ENCODE measurements at regions not wholly inside any gene's neighbourhood (a gene's known extent, or its start where the extent isn't known, plus 50 kb on each side); places are given as distances from the start of the nearest gene placed in this dataset.

DNA sequence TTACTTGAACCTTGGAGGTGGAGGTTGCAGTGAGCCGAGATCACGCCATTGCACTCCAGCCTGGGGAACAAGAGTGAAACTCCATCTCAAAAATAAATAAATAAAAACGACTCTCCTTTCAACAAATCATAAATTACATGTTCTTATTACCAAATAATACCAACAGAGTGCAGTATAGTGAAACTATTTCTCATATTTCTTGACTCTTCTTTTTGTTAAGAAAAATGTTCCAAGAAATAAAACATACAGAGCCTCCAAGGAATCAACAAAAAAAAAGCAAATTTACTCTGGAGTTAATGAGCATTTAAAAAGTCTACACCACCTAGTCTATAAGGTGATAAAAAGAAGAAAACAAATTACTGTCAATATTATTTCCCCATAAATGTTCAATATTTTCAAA lies 188.8 kb downstream of the KLF12 start:
- no peak overlapping the region for H3K27ac ChIP-seq
- ChIA-PET CTCF (no interaction called here), POLR2A (ENCODE audit: low non-redundant PET) (no interaction called here)
- DNase-seq (ENCODE audit: low spot score) = no peak
- TF ChIP-seq, protein P1, sequence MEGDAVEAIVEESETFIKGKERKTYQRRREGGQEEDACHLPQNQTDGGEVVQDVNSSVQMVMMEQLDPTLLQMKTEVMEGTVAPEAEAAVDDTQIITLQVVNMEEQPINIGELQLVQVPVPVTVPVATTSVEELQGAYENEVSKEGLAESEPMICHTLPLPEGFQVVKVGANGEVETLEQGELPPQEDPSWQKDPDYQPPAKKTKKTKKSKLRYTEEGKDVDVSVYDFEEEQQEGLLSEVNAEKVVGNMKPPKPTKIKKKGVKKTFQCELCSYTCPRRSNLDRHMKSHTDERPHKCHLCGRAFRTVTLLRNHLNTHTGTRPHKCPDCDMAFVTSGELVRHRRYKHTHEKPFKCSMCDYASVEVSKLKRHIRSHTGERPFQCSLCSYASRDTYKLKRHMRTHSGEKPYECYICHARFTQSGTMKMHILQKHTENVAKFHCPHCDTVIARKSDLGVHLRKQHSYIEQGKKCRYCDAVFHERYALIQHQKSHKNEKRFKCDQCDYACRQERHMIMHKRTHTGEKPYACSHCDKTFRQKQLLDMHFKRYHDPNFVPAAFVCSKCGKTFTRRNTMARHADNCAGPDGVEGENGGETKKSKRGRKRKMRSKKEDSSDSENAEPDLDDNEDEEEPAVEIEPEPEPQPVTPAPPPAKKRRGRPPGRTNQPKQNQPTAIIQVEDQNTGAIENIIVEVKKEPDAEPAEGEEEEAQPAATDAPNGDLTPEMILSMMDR (conservative IDR thresholded peaks at IDR 0.05; ENCODE audit: low read depth) = no peak

DNA sequence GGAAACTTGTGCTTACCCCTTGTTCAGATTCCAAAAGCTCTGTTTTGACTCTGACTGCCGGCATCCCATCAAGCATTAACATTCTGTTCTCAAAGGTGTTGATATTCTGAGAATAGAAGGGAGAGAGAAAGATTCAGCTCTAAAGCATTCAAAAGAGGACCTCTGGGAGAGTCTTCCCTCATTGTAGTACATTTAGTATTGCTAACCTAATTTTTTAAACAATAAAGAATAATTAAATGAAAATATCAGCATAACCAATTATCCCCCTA lies 190.3 kb downstream of the KLF12 start:
- no peak overlapping the region for H3K27ac ChIP-seq
- DNase-seq (ENCODE audit: low spot score) = no peak
- TF ChIP-seq, protein P1 (conservative IDR thresholded peaks at IDR 0.05; ENCODE audit: low read depth) = no peak
- CTCF ChIA-PET = no interaction called here
- POLR2A ChIA-PET (ENCODE audit: low non-redundant PET) = no interaction called here

DNA sequence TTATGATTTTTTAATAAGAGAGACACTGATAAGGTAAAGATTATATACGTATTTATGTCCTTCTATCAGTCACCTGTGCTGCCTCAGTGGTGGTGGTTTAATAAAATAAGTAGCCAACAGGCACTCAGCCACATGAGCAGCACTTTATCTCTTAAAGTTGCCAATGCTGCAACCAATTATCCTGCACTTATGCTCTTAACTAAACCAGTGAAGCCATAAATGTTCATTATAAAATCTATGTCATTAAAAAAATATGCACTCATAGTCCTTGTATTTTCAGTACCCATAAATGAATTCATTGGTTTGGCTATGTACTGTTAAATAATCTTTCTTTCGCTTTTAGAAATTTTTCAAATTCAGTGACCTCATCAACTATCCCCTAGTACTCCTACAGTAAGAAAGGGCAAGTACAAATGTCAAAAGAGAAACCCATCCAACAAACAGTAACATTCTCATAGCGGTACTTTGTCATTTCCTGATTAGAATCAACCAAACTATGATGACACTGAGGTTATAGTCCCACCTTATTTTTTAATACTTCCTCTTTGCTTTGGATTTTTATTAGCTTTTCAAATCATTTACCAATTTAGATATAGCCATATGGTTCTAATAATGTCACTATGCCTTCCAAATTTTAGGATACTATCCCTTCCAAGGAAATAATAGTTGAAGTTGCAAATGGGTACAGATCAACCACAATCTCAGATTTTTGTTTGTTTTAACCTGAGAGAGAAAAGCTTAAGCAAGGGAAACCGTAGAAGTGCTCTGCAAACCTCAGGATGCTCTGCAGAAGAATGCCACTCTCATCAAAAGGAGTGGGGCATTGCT lies 190.9 kb downstream of the KLF12 start:
- POLR2A ChIA-PET (ENCODE audit: low non-redundant PET) = no interaction called here
- CTCF ChIA-PET = no interaction called here
- DNase-seq (ENCODE audit: low spot score) = no peak
- no peak overlapping the region for H3K27ac ChIP-seq
- TF ChIP-seq, protein P1 (conservative IDR thresholded peaks at IDR 0.05; ENCODE audit: low read depth) = no peak

DNA sequence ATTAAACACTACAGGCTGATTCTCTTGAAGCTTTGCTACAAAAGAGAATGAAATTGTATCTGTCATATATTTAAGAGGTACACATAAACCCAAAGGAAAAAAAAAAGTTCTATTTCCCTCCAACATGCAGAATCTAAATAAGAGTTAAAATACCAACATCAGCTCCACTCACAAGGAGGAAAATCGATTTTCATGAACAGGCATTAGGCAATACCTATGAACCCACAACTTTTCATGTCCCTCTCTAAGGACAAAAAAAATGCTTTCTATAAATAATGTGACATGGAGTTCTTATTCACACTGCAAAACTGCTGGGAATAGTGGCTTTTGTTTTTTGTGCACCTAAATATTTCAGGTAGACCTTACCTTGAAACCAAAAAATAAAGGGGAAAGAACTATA lies 192.5 kb downstream of the KLF12 start:
- no peak for DNase-seq (ENCODE audit: low spot score)
- ChIA-PET POLR2A (ENCODE audit: low non-redundant PET) (no interaction called here), CTCF (interaction anchor here (0.5 to 0.6 kb wide), 2 partner anchors 143 to 1464 kb away, joined by 3 to 6 read pairs; no protein-coding TSS in a partner anchor)
- TF ChIP-seq, protein P1 (conservative IDR thresholded peaks at IDR 0.05; ENCODE audit: low read depth) = no peak
- H3K27ac ChIP-seq = no peak overlapping the region

DNA sequence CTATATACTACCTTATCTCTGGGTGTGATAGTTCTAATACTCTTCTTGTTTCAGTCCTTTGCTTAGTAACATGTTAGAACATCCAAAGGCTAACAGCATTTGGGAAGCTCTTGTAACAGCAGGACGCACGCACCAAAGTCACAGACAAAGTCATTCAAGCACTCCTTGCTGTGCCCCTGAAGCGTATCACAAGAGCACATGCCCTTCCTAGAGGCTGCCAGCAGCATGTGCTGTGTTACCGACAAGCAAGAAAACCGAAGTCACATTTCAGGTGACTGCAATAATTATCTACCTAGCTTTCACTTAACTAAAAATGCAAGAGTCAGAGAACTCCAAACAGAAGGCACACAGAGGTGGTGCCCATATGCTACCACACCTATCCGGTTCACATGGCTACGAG lies 194.1 kb downstream of the KLF12 start:
- ChIA-PET POLR2A (ENCODE audit: low non-redundant PET) (no interaction called here), CTCF (interaction anchor here (1.1 kb wide), 1 partner anchor 1280 kb away, joined by 3 read pairs; no protein-coding TSS in a partner anchor)
- TF ChIP-seq, protein P1 (conservative IDR thresholded peaks at IDR 0.05; ENCODE audit: low read depth) = no peak
- no peak overlapping the region for H3K27ac ChIP-seq
- no peak for DNase-seq (ENCODE audit: low spot score)

DNA sequence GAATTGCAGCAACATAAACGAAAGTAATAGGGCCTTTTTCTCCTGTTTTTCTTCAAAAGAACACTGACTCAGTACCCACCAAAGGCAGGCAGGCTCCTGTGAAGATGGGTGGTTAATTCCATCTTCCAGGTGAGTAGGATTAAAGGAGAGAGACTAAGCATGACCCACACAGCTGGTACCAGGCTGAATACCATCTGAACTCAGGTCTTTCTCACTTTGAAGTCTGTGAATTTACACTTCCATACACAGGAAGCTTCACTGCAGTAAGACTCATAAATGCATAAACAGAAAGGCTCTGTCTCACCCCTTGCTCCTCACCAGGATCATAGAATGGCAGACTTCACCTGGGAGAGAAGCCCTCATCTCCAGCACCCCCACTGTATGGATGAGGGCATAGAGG lies 194.6 kb downstream of the KLF12 start:
- TF ChIP-seq, protein P1 (conservative IDR thresholded peaks at IDR 0.05; ENCODE audit: low read depth) = no peak
- CTCF ChIA-PET = no interaction called here
- no peak overlapping the region for H3K27ac ChIP-seq
- POLR2A ChIA-PET (ENCODE audit: low non-redundant PET) = no interaction called here
- no peak for DNase-seq (ENCODE audit: low spot score)

Data from RWPE1 (cell line).